SJCRH30 (cell line): ENCODE measurements at regions not wholly inside any gene's neighbourhood (a gene's known extent, or its start where the extent isn't known, plus 50 kb on each side); places are given as distances from the start of the nearest gene placed in this dataset.
"Not testable (repeated sequence)": the region's sequence is repeated elsewhere in the genome, so short reads cannot be mapped to it uniquely, and the experiment has no call there.

Experiments used
- DNase-seq, 2 experiments: peaks; one replicate each; pipeline ENCODE4 v3.0.0-alpha.2; 2015 to 2020
- H3K27ac ChIP-seq: fragments of 250-450 bp; sonication (Bioruptor Pico); 2 replicates; pipeline ENCODE4 v1.5.1; 2020; ENCODE audit warnings: mild to moderate bottlenecking, moderate library complexity
- H3K27me3 ChIP-seq: fragments of 250-450 bp; sonication (Bioruptor Pico); 2 replicates; pipeline ENCODE4 v1.5.1; 2020; ENCODE audit warnings: mild to moderate bottlenecking, moderate library complexity
- H3K36me3 ChIP-seq: fragments of 250-450 bp; sonication (Bioruptor Pico); 2 replicates; pipeline ENCODE4 v1.5.1; 2020; ENCODE audit warnings: mild to moderate bottlenecking, moderate library complexity
- H3K4me1 ChIP-seq: fragments of 250-450 bp; sonication (Bioruptor Pico); 2 replicates; pipeline ENCODE4 v1.5.1; 2020; ENCODE audit warnings: mild to moderate bottlenecking, moderate library complexity
- H3K4me3 ChIP-seq: fragments of 250-450 bp; sonication (Bioruptor Pico); 2 replicates; pipeline ENCODE4 v1.5.1; 2020; ENCODE audit warnings: mild to moderate bottlenecking, moderate library complexity
- H3K9me3 ChIP-seq: fragments of 250-450 bp; sonication (Bioruptor Pico); replicated peaks from 2 replicates; pipeline ENCODE4 v1.5.1; 2020; ENCODE audit warnings: mild to moderate bottlenecking, moderate library complexity

- Histone ChIP-seq H3K4me3 (no peak overlapping the region), H3K9me3 (no peaks in the 10 kb centered on the region), H3K4me1 (no peaks in the 10 kb centered on the region), H3K36me3 (no peaks in the 10 kb centered on the region), H3K27me3 (no peaks in the 10 kb centered on the region), H3K27ac (no peak overlapping the region)
- no peak for DNase-seq
These were observed 147.4 kb downstream of the GALR1 start for GRCh38 chr18:77397056-77397455.

GRCh38 chr18:77397617-77398016, 148.0 kb downstream of the GALR1 start:
- H3K9me3 ChIP-seq: no peaks in the 10 kb centered on the region
- no peak overlapping the region for H3K27ac ChIP-seq
- DNase-seq: no peak
- H3K4me1 ChIP-seq: no peaks in the 10 kb centered on the region
- no peaks in the 10 kb centered on the region for H3K36me3 ChIP-seq
- no peak overlapping the region for H3K4me3 ChIP-seq
- H3K27me3 ChIP-seq: no peaks in the 10 kb centered on the region

- DNase-seq: no peak
- Histone ChIP-seq H3K36me3 (no peaks in the 10 kb centered on the region), H3K27ac (no peak overlapping the region), H3K9me3 (no peaks in the 10 kb centered on the region), H3K4me3 (no peak overlapping the region), H3K27me3 (no peaks in the 10 kb centered on the region), H3K4me1 (no peaks in the 10 kb centered on the region)
These were observed 150.9 kb downstream of the GALR1 start for GRCh38 chr18:77400561-77400960.

- Histone ChIP-seq H3K36me3 (no peaks in the 10 kb centered on the region), H3K27me3 (no peaks in the 10 kb centered on the region), H3K27ac (no peak overlapping the region), H3K4me3 (no peak overlapping the region), H3K4me1 (no peaks in the 10 kb centered on the region), H3K9me3 (no peaks in the 10 kb centered on the region)
- DNase-seq: no peak
These were observed 151.5 kb downstream of the GALR1 start for GRCh38 chr18:77401173-77401572.

- Histone ChIP-seq H3K9me3 (no peaks in the 10 kb centered on the region), H3K4me1 (no peaks in the 10 kb centered on the region), H3K36me3 (no peaks in the 10 kb centered on the region), H3K4me3 (no peak overlapping the region), H3K27ac (no peak overlapping the region), H3K27me3 (no peaks in the 10 kb centered on the region)
- DNase-seq: no peak
These were observed 154.4 kb downstream of the GALR1 start for GRCh38 chr18:77403969-77404535.

GRCh38 chr18:77405096-77405495, 155.4 kb downstream of the GALR1 start:
- DNase-seq: no peak
- Histone ChIP-seq H3K4me3 (no peak overlapping the region), H3K27ac (no peak overlapping the region), H3K36me3 (no peaks in the 10 kb centered on the region), H3K4me1 (no peaks in the 10 kb centered on the region), H3K9me3 (no peaks in the 10 kb centered on the region), H3K27me3 (no peaks in the 10 kb centered on the region)

- Histone ChIP-seq H3K4me3 (no peak overlapping the region), H3K27me3 (no peaks in the 10 kb centered on the region), H3K4me1 (no peaks in the 10 kb centered on the region), H3K9me3 (no peaks in the 10 kb centered on the region), H3K27ac (no peak overlapping the region), H3K36me3 (no peaks in the 10 kb centered on the region)
- DNase-seq: no peak
These were observed 158.1 kb downstream of the GALR1 start for GRCh38 chr18:77407733-77408132.

- DNase-seq, H3K36me3 ChIP-seq, H3K9me3 ChIP-seq, H3K4me3 ChIP-seq, H3K27me3 ChIP-seq, H3K27ac ChIP-seq, H3K4me1 ChIP-seq: not testable (repeated sequence)
These were observed 171.9 kb downstream of the GALR1 start for GRCh38 chr18:77421546-77421945.

- H3K27ac ChIP-seq: no peak overlapping the region
- no peaks in the 10 kb centered on the region for H3K4me1 ChIP-seq
- no peaks in the 10 kb centered on the region for H3K27me3 ChIP-seq
- no peak for DNase-seq
- no peaks in the 10 kb centered on the region for H3K36me3 ChIP-seq
- H3K4me3 ChIP-seq: no peak overlapping the region
- H3K9me3 ChIP-seq: no peaks in the 10 kb centered on the region
These were observed 173.6 kb downstream of the GALR1 start for GRCh38 chr18:77422974-77423867.

GRCh38 chr18:77433076-77433475, 183.4 kb downstream of the GALR1 start:
- Histone ChIP-seq H3K36me3 (no peaks in the 10 kb centered on the region), H3K4me1 (no peaks in the 10 kb centered on the region), H3K9me3 (no peaks in the 10 kb centered on the region), H3K27me3 (no peaks in the 10 kb centered on the region), H3K4me3 (no peak overlapping the region), H3K27ac (no peak overlapping the region)
- DNase-seq: no peak

GRCh38 chr18:77439888-77440287, 190.2 kb downstream of the GALR1 start:
- Histone ChIP-seq H3K27ac (no peak overlapping the region), H3K27me3 (no peaks in the 10 kb centered on the region), H3K36me3 (no peaks in the 10 kb centered on the region), H3K4me1 (no peaks in the 10 kb centered on the region), H3K4me3 (no peak overlapping the region), H3K9me3 (no peaks in the 10 kb centered on the region)
- no peak for DNase-seq

- no peaks in the 10 kb centered on the region for H3K9me3 ChIP-seq
- no peaks in the 10 kb centered on the region for H3K4me1 ChIP-seq
- H3K36me3 ChIP-seq: no peaks in the 10 kb centered on the region
- H3K27me3 ChIP-seq: no peaks in the 10 kb centered on the region
- H3K4me3 ChIP-seq: no peak overlapping the region
- no peak for DNase-seq
- H3K27ac ChIP-seq: no peak overlapping the region
These were observed 192.7 kb downstream of the GALR1 start for GRCh38 chr18:77442393-77442792.

GRCh38 chr18:77444385-77444784, 194.7 kb downstream of the GALR1 start:
- no peaks in the 10 kb centered on the region for H3K36me3 ChIP-seq
- H3K4me3 ChIP-seq: no peak overlapping the region
- H3K27me3 ChIP-seq: no peaks in the 10 kb centered on the region
- no peak for DNase-seq
- H3K9me3 ChIP-seq: no peaks in the 10 kb centered on the region
- no peaks in the 10 kb centered on the region for H3K4me1 ChIP-seq
- H3K27ac ChIP-seq: no peak overlapping the region

- Histone ChIP-seq H3K9me3 (no peaks in the 10 kb centered on the region), H3K27ac (no peak overlapping the region), H3K36me3 (no peaks in the 10 kb centered on the region), H3K4me1 (no peaks in the 10 kb centered on the region), H3K27me3 (no peaks in the 10 kb centered on the region), H3K4me3 (no peak overlapping the region)
- DNase-seq: no peak
These were observed 198.4 kb downstream of the GALR1 start for GRCh38 chr18:77448046-77448445.

- Histone ChIP-seq H3K36me3 (no peaks in the 10 kb centered on the region), H3K27me3 (no peaks in the 10 kb centered on the region), H3K4me1 (no peaks in the 10 kb centered on the region), H3K4me3 (no peak overlapping the region), H3K27ac (no peak overlapping the region), H3K9me3 (no peaks in the 10 kb centered on the region)
- DNase-seq: no peak
These were observed 205.4 kb downstream of the GALR1 start for GRCh38 chr18:77455004-77455403.

GRCh38 chr18:77457681-77458080, 208.0 kb downstream of the GALR1 start:
- H3K36me3 ChIP-seq: no peaks in the 10 kb centered on the region
- no peak overlapping the region for H3K4me3 ChIP-seq
- H3K27me3 ChIP-seq: no peaks in the 10 kb centered on the region

More at GRCh38 chr18:77457681-77458080, 208.0 kb downstream of the GALR1 start:
- H3K4me1 ChIP-seq: no peaks in the 10 kb centered on the region
- no peak overlapping the region for H3K27ac ChIP-seq
- H3K9me3 ChIP-seq: no peaks in the 10 kb centered on the region
- no peak for DNase-seq
